ENCODE measurements at regions not wholly inside any gene's neighbourhood (a gene's known extent, or its start where the extent isn't known, plus 50 kb on each side); places are given as distances from the start of the nearest gene placed in this dataset.
"Not testable (repeated sequence)": the region's sequence is repeated elsewhere in the genome, so short reads cannot be mapped to it uniquely, and the experiment has no call there.

- ATAC-seq (replicated peaks; ENCODE audit: extremely low read depth, poor library complexity, severe bottlenecking) (no peak), DNase-seq (ENCODE audit: low spot score in 2 of 2) (no peak)
- H3K36me3 Mint-ChIP-seq (ENCODE audit: insufficient read depth): no peaks in the 10 kb centered on the region
- no peak overlapping the region for H3K27ac Mint-ChIP-seq (ENCODE audit: low read depth)
- H3K27me3 Mint-ChIP-seq: no peaks in the 10 kb centered on the region
- H3K4me3 Mint-ChIP-seq: no peak overlapping the region
- H3K4me1 Mint-ChIP-seq: no peaks in the 10 kb centered on the region
- H3K9me3 Mint-ChIP-seq: peaks cover 10% of the 10 kb centered on the region
Measured at GRCh38 chr1:79197421-79197820, 190.9 kb upstream of the ADGRL4 start.

GRCh38 chr1:79196211-79196610 is 189.7 kb upstream of the ADGRL4 start:
- Mint-ChIP-seq H3K9me3 (peaks cover 14% of the 10 kb centered on the region), H3K27ac (ENCODE audit: low read depth) (no peak overlapping the region), H3K36me3 (ENCODE audit: insufficient read depth) (no peaks in the 10 kb centered on the region), H3K27me3 (no peaks in the 10 kb centered on the region), H3K4me3 (no peak overlapping the region), H3K4me1 (no peaks in the 10 kb centered on the region)
- ATAC-seq (replicated peaks; ENCODE audit: extremely low read depth, poor library complexity, severe bottlenecking) (no peak), DNase-seq (ENCODE audit: low spot score in 2 of 2) (no peak)

GRCh38 chr1:79193211-79194079 is 186.9 kb upstream of the ADGRL4 start:
- Mint-ChIP-seq H3K27ac (ENCODE audit: low read depth) (no peak overlapping the region), H3K4me3 (no peak overlapping the region), H3K4me1 (no peaks in the 10 kb centered on the region), H3K27me3 (no peaks in the 10 kb centered on the region), H3K36me3 (ENCODE audit: insufficient read depth) (no peaks in the 10 kb centered on the region), H3K9me3 (peaks cover 15% of the 10 kb centered on the region)
- DNase-seq (ENCODE audit: low spot score in 2 of 2) (no peak), ATAC-seq (replicated peaks; ENCODE audit: extremely low read depth, poor library complexity, severe bottlenecking) (no peak)

- DNase-seq (ENCODE audit: low spot score in 2 of 2): no peak
- Mint-ChIP-seq H3K27me3 (no peaks in the 10 kb centered on the region), H3K4me1 (no peaks in the 10 kb centered on the region), H3K4me3 (no peak overlapping the region), H3K27ac (ENCODE audit: low read depth) (no peak overlapping the region), H3K9me3 (peaks cover 22% of the 10 kb centered on the region), H3K36me3 (ENCODE audit: insufficient read depth) (no peaks in the 10 kb centered on the region)
- no peak for ATAC-seq (replicated peaks; ENCODE audit: extremely low read depth, poor library complexity, severe bottlenecking)
Measured at GRCh38 chr1:79190074-79190473, 183.5 kb upstream of the ADGRL4 start.

GRCh38 chr1:79188337-79188736 is 181.8 kb upstream of the ADGRL4 start:
- Mint-ChIP-seq H3K4me1 (no peaks in the 10 kb centered on the region), H3K4me3 (no peak overlapping the region), H3K9me3 (peaks cover 20% of the 10 kb centered on the region), H3K36me3 (ENCODE audit: insufficient read depth) (no peaks in the 10 kb centered on the region), H3K27me3 (no peaks in the 10 kb centered on the region), H3K27ac (ENCODE audit: low read depth) (no peak overlapping the region)
- DNase-seq (ENCODE audit: low spot score in 2 of 2) (no peak), ATAC-seq (replicated peaks; ENCODE audit: extremely low read depth, poor library complexity, severe bottlenecking) (no peak)

- Mint-ChIP-seq H3K36me3 (ENCODE audit: insufficient read depth) (no peaks in the 10 kb centered on the region), H3K27me3 (no peaks in the 10 kb centered on the region), H3K4me3 (no peak overlapping the region), H3K9me3 (peaks cover 15% of the 10 kb centered on the region), H3K4me1 (no peaks in the 10 kb centered on the region), H3K27ac (ENCODE audit: low read depth) (no peak overlapping the region)
- ATAC-seq (replicated peaks; ENCODE audit: extremely low read depth, poor library complexity, severe bottlenecking) (no peak), DNase-seq (ENCODE audit: low spot score in 2 of 2) (no peak)
Measured at GRCh38 chr1:79186260-79186659, 179.7 kb upstream of the ADGRL4 start.

GRCh38 chr1:79177844-79178243 is 171.3 kb upstream of the ADGRL4 start:
- H3K4me1 Mint-ChIP-seq: no peaks in the 10 kb centered on the region
- no peak overlapping the region for H3K4me3 Mint-ChIP-seq
- peaks cover 23% of the 10 kb centered on the region for H3K9me3 Mint-ChIP-seq

GRCh38 chr1:79161077-79161476 is 154.5 kb upstream of the ADGRL4 start:
- H3K36me3 Mint-ChIP-seq (ENCODE audit: insufficient read depth): peaks cover 3% of the 10 kb centered on the region
- no peak overlapping the region for H3K4me3 Mint-ChIP-seq
- no peak for ATAC-seq (replicated peaks; ENCODE audit: extremely low read depth, poor library complexity, severe bottlenecking)
- peaks cover 10% of the 10 kb centered on the region for H3K9me3 Mint-ChIP-seq
- no peak overlapping the region for H3K27ac Mint-ChIP-seq (ENCODE audit: low read depth)
- H3K4me1 Mint-ChIP-seq: no peaks in the 10 kb centered on the region
- no peaks in the 10 kb centered on the region for H3K27me3 Mint-ChIP-seq
- no peak for DNase-seq (ENCODE audit: low spot score in 2 of 2)

More at GRCh38 chr1:79177844-79178243, 171.3 kb upstream of the ADGRL4 start:
- no peak for ATAC-seq (replicated peaks; ENCODE audit: extremely low read depth, poor library complexity, severe bottlenecking)
- no peaks in the 10 kb centered on the region for H3K27me3 Mint-ChIP-seq
- H3K36me3 Mint-ChIP-seq (ENCODE audit: insufficient read depth): peaks cover 3% of the 10 kb centered on the region
- DNase-seq (ENCODE audit: low spot score in 2 of 2): no peak
- H3K27ac Mint-ChIP-seq (ENCODE audit: low read depth): no peak overlapping the region

GRCh38 chr1:79155991-79156390 is 149.5 kb upstream of the ADGRL4 start:
- Mint-ChIP-seq H3K27me3 (no peaks in the 10 kb centered on the region), H3K9me3 (no peaks in the 10 kb centered on the region), H3K27ac (ENCODE audit: low read depth) (no peak overlapping the region)

GRCh38 chr1:79151006-79151796 is 144.7 kb upstream of the ADGRL4 start:
- H3K4me1 Mint-ChIP-seq: no peaks in the 10 kb centered on the region
- no peak overlapping the region for H3K4me3 Mint-ChIP-seq
- H3K36me3 Mint-ChIP-seq (ENCODE audit: insufficient read depth): no peaks in the 10 kb centered on the region
- no peak overlapping the region for H3K27ac Mint-ChIP-seq (ENCODE audit: low read depth)
- H3K27me3 Mint-ChIP-seq: no peaks in the 10 kb centered on the region
- no peak for DNase-seq (ENCODE audit: low spot score in 2 of 2)
- no peak for ATAC-seq (replicated peaks; ENCODE audit: extremely low read depth, poor library complexity, severe bottlenecking)
- H3K9me3 Mint-ChIP-seq: peaks cover 19% of the 10 kb centered on the region

More at GRCh38 chr1:79155991-79156390, 149.5 kb upstream of the ADGRL4 start:
- H3K36me3 Mint-ChIP-seq (ENCODE audit: insufficient read depth): no peaks in the 10 kb centered on the region
- DNase-seq (ENCODE audit: low spot score in 2 of 2) (no peak), ATAC-seq (replicated peaks; ENCODE audit: extremely low read depth, poor library complexity, severe bottlenecking) (no peak)
- no peaks in the 10 kb centered on the region for H3K4me1 Mint-ChIP-seq
- no peak overlapping the region for H3K4me3 Mint-ChIP-seq

GRCh38 chr1:79150576-79150975 is 144.0 kb upstream of the ADGRL4 start:
- no peaks in the 10 kb centered on the region for H3K4me1 Mint-ChIP-seq
- DNase-seq (ENCODE audit: low spot score in 2 of 2) (no peak), ATAC-seq (replicated peaks; ENCODE audit: extremely low read depth, poor library complexity, severe bottlenecking) (no peak)
- peaks cover 19% of the 10 kb centered on the region for H3K9me3 Mint-ChIP-seq
- no peak overlapping the region for H3K4me3 Mint-ChIP-seq
- no peaks in the 10 kb centered on the region for H3K36me3 Mint-ChIP-seq (ENCODE audit: insufficient read depth)
- H3K27ac Mint-ChIP-seq (ENCODE audit: low read depth): no peak overlapping the region
- no peaks in the 10 kb centered on the region for H3K27me3 Mint-ChIP-seq

GRCh38 chr1:79138227-79138626 is 131.7 kb upstream of the ADGRL4 start:
- ATAC-seq (replicated peaks; ENCODE audit: extremely low read depth, poor library complexity, severe bottlenecking); H3K4me1 Mint-ChIP-seq: not testable (repeated sequence)

More at GRCh38 chr1:79138227-79138626, 131.7 kb upstream of the ADGRL4 start:
- not testable (repeated sequence) for H3K4me3 Mint-ChIP-seq; H3K27ac Mint-ChIP-seq (ENCODE audit: low read depth); H3K36me3 Mint-ChIP-seq (ENCODE audit: insufficient read depth); DNase-seq (ENCODE audit: low spot score in 2 of 2); H3K9me3 Mint-ChIP-seq; H3K27me3 Mint-ChIP-seq

Data from central memory CD8-positive, alpha-beta T cell (primary cell).